AG08395 (cell line): ENCODE measurements at regions not wholly inside any gene's neighbourhood (a gene's known extent, or its start where the extent isn't known, plus 50 kb on each side); places are given as distances from the start of the nearest gene placed in this dataset.

ENCODE experiments used
- DNase-seq: peaks from one replicate; pipeline ENCODE4 v3.0.0; 2012; ENCODE audit warnings: mixed read lengths, low spot score

- no peak for DNase-seq
Observed at GRCh38 chr6:114556846-114557488, 214.1 kb upstream of the HS3ST5 start.

- no peak for DNase-seq
Observed at GRCh38 chr6:114550316-114550715, 207.5 kb upstream of the HS3ST5 start.

- DNase-seq = no peak
Observed at GRCh38 chr6:114543696-114544095, 200.9 kb upstream of the HS3ST5 start.

- DNase-seq = no peak
Observed at GRCh38 chr6:114541794-114542193, 199.0 kb upstream of the HS3ST5 start.

GRCh38 chr6:114537977-114538376, 195.2 kb upstream of the HS3ST5 start:
- DNase-seq = no peak

- no peak for DNase-seq
Observed at GRCh38 chr6:114534813-114535212, 192.0 kb upstream of the HS3ST5 start.

GRCh38 chr6:114524081-114524480, 181.3 kb upstream of the HS3ST5 start:
- no peak for DNase-seq

- no peak for DNase-seq
Observed at GRCh38 chr6:114523508-114523907, 180.7 kb upstream of the HS3ST5 start.

- no peak for DNase-seq
Observed at GRCh38 chr6:114521926-114522325, 179.1 kb upstream of the HS3ST5 start.

- DNase-seq = no peak
Observed at GRCh38 chr6:114520976-114521375, 178.2 kb upstream of the HS3ST5 start.

GRCh38 chr6:114514170-114514569, 171.3 kb upstream of the HS3ST5 start:
- DNase-seq = no peak

GRCh38 chr6:114471450-114471849, 128.6 kb upstream of the HS3ST5 start:
- no peak for DNase-seq

- no peak for DNase-seq
Observed at GRCh38 chr6:114467931-114468330, 125.1 kb upstream of the HS3ST5 start.

- DNase-seq = no peak
Observed at GRCh38 chr6:114465511-114465910, 122.7 kb upstream of the HS3ST5 start.

- DNase-seq = no peak
Observed at GRCh38 chr6:114453737-114454276, 111.0 kb upstream of the HS3ST5 start.

GRCh38 chr6:114452785-114453401, 110.1 kb upstream of the HS3ST5 start:
- DNase-seq = no peak

- no peak for DNase-seq
Observed at GRCh38 chr6:114450631-114451030, 107.8 kb upstream of the HS3ST5 start.

GRCh38 chr6:114449659-114450058, 106.8 kb upstream of the HS3ST5 start:
- no peak for DNase-seq

- no peak for DNase-seq
Observed at GRCh38 chr6:114446342-114446741, 103.5 kb upstream of the HS3ST5 start.

- DNase-seq = no peak
Observed at GRCh38 chr6:114445846-114446245, 103.0 kb upstream of the HS3ST5 start.

- no peak for DNase-seq
Observed at GRCh38 chr6:114439411-114439810, 96.6 kb upstream of the HS3ST5 start.

- no peak for DNase-seq
Observed at GRCh38 chr6:114437235-114437634, 94.4 kb upstream of the HS3ST5 start.

- DNase-seq = no peak
Observed at GRCh38 chr6:114436691-114437090, 93.9 kb upstream of the HS3ST5 start.

- no peak for DNase-seq
Observed at GRCh38 chr6:114435985-114436384, 93.2 kb upstream of the HS3ST5 start.
